ENCODE measurements at regions not wholly inside any gene's neighbourhood (a gene's known extent, or its start where the extent isn't known, plus 50 kb on each side); places are given as distances from the start of the nearest gene placed in this dataset.
A peak's percentile ranks its signal among the peaks of the same experiment; 100 is the strongest.
"Not testable (repeated sequence)": the region's sequence is repeated elsewhere in the genome, so short reads cannot be mapped to it uniquely, and the experiment has no call there.

GRCh38 chr1:240722788-240723187 is 110.8 kb upstream of the GREM2 start:
- no peak for DNase-seq

- no peak for DNase-seq
Observed at GRCh38 chr1:240720976-240721375, 109.0 kb upstream of the GREM2 start.

DNA sequence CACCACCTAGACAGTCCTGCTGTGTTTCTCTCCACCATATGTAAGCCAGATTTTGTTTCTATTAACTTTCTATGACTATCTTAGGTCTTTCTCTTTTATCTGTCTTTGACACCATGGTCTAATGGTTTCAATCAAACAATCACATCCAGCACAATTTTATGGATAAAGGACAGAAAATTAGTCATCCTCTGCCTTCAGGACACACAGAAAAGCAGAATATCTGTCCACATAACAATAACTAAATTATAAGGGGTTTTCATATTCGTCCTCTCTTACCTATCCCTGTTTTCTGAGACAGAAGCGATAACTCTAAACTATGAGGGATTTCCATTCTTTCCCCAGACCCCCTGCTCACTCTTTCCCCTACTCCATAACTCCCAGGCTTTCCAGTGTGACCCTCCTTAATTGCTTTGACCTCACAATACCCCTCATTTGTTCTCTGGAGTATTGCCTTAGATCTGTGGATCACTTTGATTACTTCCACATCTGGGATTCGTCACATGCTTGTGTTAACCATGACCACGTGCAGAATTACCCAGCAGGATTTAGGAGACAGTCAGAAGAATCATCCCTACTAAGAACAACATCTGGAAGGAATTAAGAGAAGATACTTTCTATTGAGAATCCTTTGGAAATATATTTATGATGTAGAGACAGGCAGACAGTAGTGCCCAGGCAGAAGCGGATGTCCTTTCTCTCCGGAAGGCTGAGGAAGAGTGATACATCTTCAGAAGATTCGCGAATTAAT is 108.2 kb upstream of the GREM2 start:
- DNase-seq = no peak

GRCh38 chr1:240716538-240716937 is 104.6 kb upstream of the GREM2 start:
- not testable (repeated sequence) for DNase-seq

DNA sequence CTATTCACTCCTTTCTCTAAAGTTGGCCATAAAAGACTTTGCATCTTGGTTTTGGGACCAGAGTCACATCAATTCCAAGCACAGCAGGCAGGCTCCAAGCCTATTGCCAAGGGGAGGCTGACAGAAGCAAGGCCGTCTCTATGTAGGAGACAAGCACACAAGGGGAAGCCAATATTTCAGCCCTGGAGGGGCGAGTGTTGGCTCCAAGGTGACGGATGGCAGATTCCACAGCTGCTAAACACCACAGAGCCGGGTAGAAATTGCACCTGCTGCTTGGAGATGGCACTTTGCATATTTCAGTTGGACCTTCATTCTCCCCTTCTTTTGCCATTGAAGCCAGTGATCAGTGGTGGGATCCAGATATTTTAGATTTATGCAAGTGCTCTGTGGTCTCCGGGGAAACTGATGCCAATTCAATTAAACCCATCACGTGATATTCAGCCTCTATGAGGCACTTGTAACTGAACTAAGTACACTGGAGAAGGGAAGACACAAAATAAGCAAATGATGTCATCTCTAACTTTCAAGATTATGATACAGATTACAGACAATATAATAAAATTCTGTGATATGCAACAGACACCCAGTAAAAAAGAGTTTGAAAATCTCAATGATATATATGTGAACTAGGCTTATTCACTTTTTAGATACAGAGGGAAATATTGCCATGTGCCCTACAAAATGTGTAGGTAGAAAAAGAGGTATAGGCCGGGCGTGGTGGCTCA is 102.8 kb upstream of the GREM2 start:
- no peak for DNase-seq

GRCh38 chr1:240712014-240712731 is 100.2 kb upstream of the GREM2 start:
- no peak for DNase-seq

- DNase-seq = no peak
Observed at GRCh38 chr1:240711020-240711419, 99.1 kb upstream of the GREM2 start.

DNA sequence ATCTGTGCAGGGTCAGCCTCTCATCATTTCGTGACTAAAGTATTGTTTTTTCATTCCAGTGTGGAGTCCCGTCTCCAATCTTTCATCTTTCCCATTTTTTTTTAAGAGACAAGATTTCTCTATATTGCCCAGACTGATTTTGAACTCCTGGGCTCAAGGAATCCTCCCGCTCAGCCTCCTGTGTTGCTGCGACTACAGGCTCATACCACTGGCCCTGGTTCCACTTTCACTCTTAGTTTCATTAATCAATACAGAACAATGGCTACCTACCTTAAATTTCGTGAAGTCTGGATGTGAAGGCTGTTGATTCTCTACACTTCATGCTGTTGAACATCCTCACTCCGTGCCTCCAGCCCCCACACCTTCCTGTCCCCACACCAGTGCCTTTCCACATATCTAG is 97.7 kb upstream of the GREM2 start:
- DNase-seq = no peak

DNA sequence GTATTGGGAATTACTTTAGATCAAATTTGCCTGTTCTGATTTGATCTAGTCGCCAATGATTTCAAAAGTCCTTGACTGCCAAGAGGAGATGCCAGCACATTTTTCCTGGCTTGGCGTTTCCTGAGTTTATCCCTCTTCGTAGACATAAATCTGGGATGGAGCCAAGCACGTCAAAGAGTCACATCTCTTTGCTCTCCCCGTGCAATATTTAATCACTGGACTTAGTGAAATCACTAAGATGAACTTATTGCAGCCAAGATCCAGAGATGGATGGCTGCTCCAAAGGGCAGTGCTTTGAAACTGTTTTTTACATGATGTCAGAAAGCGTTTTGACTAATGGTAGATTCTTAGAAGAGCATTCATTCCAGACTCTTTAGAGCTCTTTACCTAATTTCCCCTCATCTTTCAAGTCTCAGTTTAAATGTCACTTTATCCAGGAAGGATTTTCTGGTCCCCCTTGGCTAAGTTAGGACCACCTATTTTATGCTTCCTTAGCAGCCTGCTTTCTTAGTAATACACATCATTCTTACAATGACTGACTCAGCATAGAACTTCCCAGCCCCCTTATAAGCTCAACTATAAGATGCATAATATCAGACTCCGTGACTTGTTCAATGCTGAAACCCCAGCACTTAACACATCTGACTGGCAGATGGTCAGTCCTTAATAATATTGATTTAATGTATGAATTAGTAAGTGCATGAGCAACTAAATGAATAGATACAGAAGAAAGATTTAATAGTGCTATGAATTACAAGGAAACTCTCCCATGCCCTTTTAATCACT is 94.4 kb upstream of the GREM2 start:
- no peak for DNase-seq

GRCh38 chr1:240705579-240705978 is 93.6 kb upstream of the GREM2 start:
- no peak for DNase-seq

DNA sequence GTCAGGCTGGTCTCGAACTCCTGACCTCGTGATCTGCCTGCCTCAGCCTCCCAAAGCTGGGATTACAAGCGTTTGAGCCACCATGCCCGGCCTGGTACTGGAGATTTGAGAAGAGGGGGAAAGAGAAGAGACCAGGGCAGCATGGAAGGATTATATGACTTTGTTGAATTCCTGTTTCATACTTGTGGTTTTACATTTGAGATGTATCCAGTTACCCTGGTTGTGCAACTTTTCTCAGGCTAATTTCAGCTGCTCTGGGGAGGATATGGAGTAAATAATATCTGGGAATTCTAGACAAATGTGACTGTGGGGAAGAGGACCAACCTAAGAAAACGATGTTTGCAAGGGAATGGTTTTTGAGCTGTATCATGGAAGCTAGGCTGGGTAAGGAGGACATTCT is 89.5 kb upstream of the GREM2 start:
- no peak for DNase-seq

- no peak for DNase-seq
Observed at GRCh38 chr1:240695416-240695815, 83.5 kb upstream of the GREM2 start.

- no peak for DNase-seq
Observed at GRCh38 chr1:240693844-240694243, 81.9 kb upstream of the GREM2 start.

DNA sequence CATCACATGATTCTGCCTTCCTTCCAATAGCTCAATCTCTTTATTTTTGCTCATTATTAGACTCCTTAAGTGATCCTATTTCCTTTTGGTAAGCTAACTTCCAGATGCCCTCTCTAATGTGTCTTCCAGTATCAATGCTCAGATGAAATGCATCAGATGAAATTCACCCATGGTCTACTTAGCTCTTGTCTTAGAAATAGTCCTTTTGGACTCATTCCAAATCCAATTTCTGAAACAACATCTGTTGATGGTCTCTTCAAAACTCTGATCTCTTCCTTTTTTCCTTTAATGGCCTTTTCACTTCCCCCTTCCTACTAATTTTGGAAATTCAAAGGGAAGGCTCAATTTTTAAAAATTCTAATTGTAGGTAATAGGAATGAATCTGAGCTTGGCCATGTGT is 81.1 kb upstream of the GREM2 start:
- DNase-seq = no peak

- peak in 1 of 2 donors; percentile 38 for DNase-seq
Observed at GRCh38 chr1:240691909-240692705, 80.2 kb upstream of the GREM2 start.

GRCh38 chr1:240691501-240691900 is 79.5 kb upstream of the GREM2 start:
- no peak for DNase-seq

- peak in 1 of 2 donors; percentile 30 for DNase-seq
Observed at GRCh38 chr1:240687820-240688219, 75.9 kb upstream of the GREM2 start.

DNA sequence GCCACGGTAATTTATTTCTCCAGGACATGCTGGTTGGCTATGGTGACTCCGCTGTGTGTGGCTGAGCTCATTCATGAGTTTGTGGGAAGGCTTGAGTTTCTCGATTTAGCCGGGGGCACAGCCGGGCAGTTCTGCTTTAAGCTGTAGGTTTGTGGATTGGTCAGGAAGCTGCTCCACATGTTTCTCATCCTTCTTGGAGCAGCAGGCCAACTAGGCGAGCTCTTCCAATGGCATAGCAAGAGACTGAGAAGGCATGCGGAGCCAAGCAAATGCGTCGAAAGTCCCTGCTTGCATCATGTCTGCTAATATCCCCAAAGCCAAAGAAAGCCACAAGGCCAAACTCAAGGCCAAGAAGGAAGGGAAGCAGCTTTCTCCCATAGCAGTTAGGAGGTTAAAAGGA is 71.6 kb upstream of the GREM2 start:
- DNase-seq = no peak

DNA sequence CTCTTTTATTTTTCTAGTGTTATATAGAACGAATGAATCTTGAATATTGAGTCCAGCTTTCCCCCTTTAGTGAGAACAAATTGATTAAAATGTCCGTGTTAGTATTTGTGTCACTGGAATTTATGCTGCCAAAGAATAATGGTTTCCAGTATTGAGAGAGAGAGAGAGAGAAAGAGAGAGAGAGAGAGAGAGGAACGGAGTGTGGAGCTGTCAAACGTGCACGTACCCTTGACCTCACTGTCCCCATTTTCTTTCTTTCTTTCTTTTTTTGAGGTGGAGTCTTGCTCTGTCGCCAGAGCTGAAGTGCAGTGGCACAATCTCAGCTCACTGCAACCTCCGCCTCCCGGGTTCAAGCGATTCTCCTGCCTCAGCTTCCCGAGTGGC is 70.9 kb upstream of the GREM2 start:
- DNase-seq = no peak

- DNase-seq = no peak
Observed at GRCh38 chr1:240682166-240682858, 70.4 kb upstream of the GREM2 start.

GRCh38 chr1:240672132-240672811 is 60.3 kb upstream of the GREM2 start:
- no peak for DNase-seq
